K562 (cell line): ENCODE measurements at regions not wholly inside any gene's neighbourhood (a gene's known extent, or its start where the extent isn't known, plus 50 kb on each side); places are given as distances from the start of the nearest gene placed in this dataset.

Experiments used
- ATAC-seq: fragments of 200-7000 bp; cut with Tn5 transposase; 3 replicates; pipeline ENCODE4 v1.9.1; 2020; ENCODE audit warnings: moderate library complexity
- BruUV-seq: library from RNA; stranded (reverse); fragments of 400-500 nt; replicated peaks from 2 replicates; lab custom pipeline; 2021; lab: Mats Ljungman, UMichigan
- CTCF ChIA-PET: fragments of 300-600 bp; formaldehyde crosslinking; extraction: SDS; loops from one replicate; lab custom pipeline; 2021; ENCODE audit warnings: low intra/inter-chr PET ratio; lab: Yijun Ruan, JAX
- POLR2A ChIA-PET: fragments of 300-600, 350-650 bp; sonication (Branson Sonifier 250); formaldehyde crosslinking; extraction: SDS; loops from one replicate; lab custom pipeline; 2021; ENCODE audit warnings: antibody characterized with exemption, inconsistent platforms; lab: Yijun Ruan, JAX
- DNase-seq, 4 experiments: peaks; one replicate each; pipeline versions ENCODE4 v3.0.0 to v3.0.0-alpha.2; 2011 to 2018; ENCODE audit warnings: low spot score in 3 of 4, mixed read lengths in 3 of 4; ENCODE audit errors: extremely low read depth in 1 of 4
- FAIRE-seq: peaks from 2 replicates; lab custom pipeline; 2011; peaks lifted over from hg19 to GRCh38; lab: Jason Lieb, UNC
- H2AFZ ChIP-seq: 2 replicates; pipeline ENCODE4 v1.6.0; 2011; ENCODE audit warnings: low read depth, low read length, control low read depth, inconsistent platforms
- H3K27ac ChIP-seq: fragments of 200-600 bp; 3 replicates; pipeline ENCODE4 v1.8.0; 2011; ENCODE audit warnings: low read depth, mild to moderate bottlenecking, control low read depth, inconsistent platforms, low read length, moderate library complexity, mixed read lengths; ENCODE audit errors: extremely low read depth
- H3K27me3 ChIP-seq, 2 experiments: fragments of 300-600 bp in 1 of 2; 2 replicates in 1 of 2; 3 replicates in 1 of 2; pipeline versions ENCODE4 v1.6.0 to v1.8.0; 2011; ENCODE audit warnings: inconsistent platforms in 2 of 2, low read length in 2 of 2, mild to moderate bottlenecking in 1 of 2, mixed read lengths in 1 of 2, moderate library complexity in 1 of 2; ENCODE audit not compliant: control insufficient read depth in 2 of 2, insufficient read depth in 2 of 2
- H3K36me3 ChIP-seq: fragments of 300-600 bp; 3 replicates; pipeline ENCODE4 v1.8.0; 2011; ENCODE audit warnings: mild to moderate bottlenecking, low read length, inconsistent platforms; ENCODE audit not compliant: control insufficient read depth, insufficient read depth
- H3K4me1 ChIP-seq, 2 experiments: fragments of 200-600 bp in 1 of 2; replicated peaks in 1 of 2; 2 replicates in 1 of 2; 3 replicates in 1 of 2; pipeline versions ENCODE4 v1.5.1 to v1.8.0; 2011; ENCODE audit warnings: inconsistent platforms in 2 of 2, low read length in 2 of 2, mild to moderate bottlenecking in 1 of 2, mixed read lengths in 1 of 2, moderate library complexity in 1 of 2; ENCODE audit not compliant: control insufficient read depth in 2 of 2, insufficient read depth in 2 of 2
- H3K4me2 ChIP-seq: 2 replicates; pipeline ENCODE4 v1.6.1; 2011; ENCODE audit warnings: low read length, control low read depth, inconsistent platforms, mixed read lengths; ENCODE audit not compliant: insufficient read depth
- H3K4me3 ChIP-seq: fragments of 200-600 bp; sonication (generic), shearing (Covaris generic); 2 replicates; pipeline ENCODE4 v1.5.1; 2016; ENCODE audit warnings: control low read depth, inconsistent platforms
- H3K79me2 ChIP-seq: fragments of 200-600 bp; 3 replicates; pipeline ENCODE4 v1.8.0; 2011; ENCODE audit warnings: low read length, inconsistent platforms; ENCODE audit not compliant: control insufficient read depth, insufficient read depth
- H3K9ac ChIP-seq, 2 experiments: 2 replicates each; pipeline versions ENCODE4 v1.6.0 to v1.6.1; 2011; ENCODE audit warnings: low read depth in 2 of 2, low read length in 2 of 2, control low read depth in 1 of 2, inconsistent platforms in 1 of 2, mild to moderate bottlenecking in 1 of 2, mixed read lengths in 1 of 2; ENCODE audit not compliant: insufficient read depth in 1 of 2
- H3K9me1 ChIP-seq: one replicate; pipeline ENCODE4 v1.6.0; 2011; ENCODE audit warnings: inconsistent platforms, mild to moderate bottlenecking, low read length, moderate library complexity; ENCODE audit not compliant: control insufficient read depth, insufficient read depth
- H3K9me3 ChIP-seq: replicated peaks from 2 replicates; pipeline ENCODE4 v1.5.1; 2011; ENCODE audit warnings: low read depth, low read length, inconsistent platforms; ENCODE audit not compliant: control insufficient read depth, insufficient read depth
- H4K20me1 ChIP-seq: replicated peaks from 2 replicates; pipeline ENCODE4 v1.6.1; 2011; ENCODE audit warnings: low read length, inconsistent platforms, mixed read lengths; ENCODE audit not compliant: control insufficient read depth, insufficient read depth
- ARID4B ChIP-seq: sonication (generic); formaldehyde crosslinking; IDR thresholded peaks from 2 replicates; pipeline ENCODE4 v1.8.0; 2022; ENCODE audit warnings: mild to moderate bottlenecking, missing genetic modification reagents
- CBX8 ChIP-seq: fragments of 200-600 bp; sonication (generic); IDR thresholded peaks from 2 replicates; pipeline ENCODE4 v1.6.1; 2012; ENCODE audit warnings: borderline replicate concordance, mixed run types, low read depth, mild to moderate bottlenecking, moderate library complexity, mixed read lengths, low read length, control low read depth, inconsistent platforms; ENCODE audit not compliant: poor library complexity, severe bottlenecking; ENCODE audit errors: extremely low read depth
- CREB3 ChIP-seq: fragments of 450-650 bp; conservative IDR thresholded peaks from 2 replicates; pipeline ENCODE4 v1.6.1; 2016; ENCODE audit warnings: missing genetic modification characterization, low read depth, mild to moderate bottlenecking, missing compliant biosample characterization, moderate library complexity
- GATA2 ChIP-seq: sonication (generic); formaldehyde crosslinking; IDR thresholded peaks from 2 replicates; pipeline ENCODE4 v1.4.0; 2020; ENCODE audit warnings: mild to moderate bottlenecking, missing genetic modification reagents
- NFIC ChIP-seq: fragments of 450-650 bp; IDR thresholded peaks from 2 replicates; pipeline ENCODE4 v1.6.1; 2017; ENCODE audit warnings: mild to moderate bottlenecking, inconsistent platforms
- POLR2H ChIP-seq: IDR thresholded peaks from 2 replicates; pipeline ENCODE4 v1.6.1; 2016; ENCODE audit warnings: missing genetic modification characterization, low read depth, mild to moderate bottlenecking, control low read depth, missing compliant biosample characterization, moderate library complexity
- POLR3G ChIP-seq: IDR thresholded peaks from 2 replicates; pipeline ENCODE4 v1.6.1; 2011; ENCODE audit not compliant: insufficient read length, insufficient replicate concordance; ENCODE audit errors: extremely low read depth
- WGBS: fragments of 100-300 bp; shearing (Covaris generic); methylation state at CpG from one replicate; pipeline ENCODE4 v1.1.6; 2016; ENCODE audit warnings: low coverage, mixed read lengths; ENCODE audit not compliant: insufficient coverage; ENCODE audit errors: missing lambda C conversion rate; 5-methylcytosine and 5-hydroxymethylcytosine counted together
- in situ Hi-C: fragments of 300-500 bp; cut with MboI; formaldehyde crosslinking; loops from 4 replicates; pipeline ENCODE4 v1.15.0; 2018; ENCODE audit warnings: inconsistent platforms, mixed read lengths
- intact Hi-C: fragments of 100-400 bp; cut with micrococcal nuclease; formaldehyde crosslinking; loops from 2 replicates; pipeline ENCODE4 v1.14.2; 2022
- TF ChIP-seq, protein P1 (sequence below), 2 experiments: IDR thresholded peaks; 2 replicates each; pipeline ENCODE4 v1.6.1; 2012; ENCODE audit warnings: improper control_type of control experiment in 2 of 2, low read depth in 2 of 2, low read length in 2 of 2, borderline replicate concordance in 1 of 2
- TF ChIP-seq, protein P2 (sequence below): fragments of 450-650 bp; formaldehyde crosslinking; IDR thresholded peaks from 2 replicates; pipeline ENCODE4 v1.4.0; 2020; ENCODE audit warnings: mild to moderate bottlenecking

DNA sequence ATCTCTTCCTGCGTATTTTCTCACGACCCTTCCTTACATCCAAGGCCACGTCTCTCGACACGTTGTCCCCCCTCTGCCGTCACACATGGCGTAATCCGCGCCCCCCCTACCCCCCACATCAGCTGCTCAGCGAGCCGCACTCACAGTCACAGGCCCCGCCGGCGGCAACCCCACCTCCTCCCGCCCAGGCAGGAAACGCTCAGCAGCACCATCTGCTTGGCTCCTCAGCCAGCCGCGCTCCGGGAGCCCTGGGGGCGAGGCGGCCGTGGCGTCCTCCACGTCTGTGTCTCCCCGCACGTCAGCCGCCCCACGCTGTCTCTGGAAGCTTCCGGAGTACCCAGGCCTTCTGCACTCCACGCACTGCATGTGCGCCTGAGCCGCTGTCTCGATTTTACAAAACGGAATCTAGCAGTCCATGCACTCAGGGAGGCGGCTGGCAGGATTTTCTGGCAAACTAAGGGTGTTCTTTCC lies 64.6 kb downstream of the SIK1 start (continued):
- TF ChIP-seq CREB3, result no peak
- no peak for TF ChIP-seq NFIC
- no peak for TF ChIP-seq POLR3G
- no peak for TF ChIP-seq POLR2H (tag)

- FAIRE-seq (no peak), ATAC-seq (no peak), DNase-seq (no peak)
- BruUV-seq, result no TSS peak
- no peak overlapping the region for H3K4me2 ChIP-seq
- CTCF ChIA-PET, result no interaction called here
- POLR2A ChIA-PET, result interaction anchor here (0.5 to 1.4 kb wide), 2 partner anchors 11 to 1306 kb away, joined by 3 read pairs; no protein-coding TSS in a partner anchor
- no peak overlapping the region for H3K4me3 ChIP-seq
- H3K27ac ChIP-seq, result no peak overlapping the region
- in situ Hi-C loops (no loop called here), intact Hi-C loops (no loop called here)
- no peaks in the 10 kb centered on the region for H3K79me2 ChIP-seq
- H3K27me3 ChIP-seq, result peaks cover 77 to 96% of the 10 kb centered on the region in 2 experiments
- H4K20me1 ChIP-seq, result 0 out of 2 replicates have a peak, but pooled peaks cover 14% of the 10 kb centered on the region
- H3K9me1 ChIP-seq, result no peaks in the 10 kb centered on the region
- no peaks in the 10 kb centered on the region for H3K9me3 ChIP-seq
- H3K9ac ChIP-seq, result no peak overlapping the region; a peak in 1 of 4 replicates
- no peak overlapping the region for H2AFZ ChIP-seq
- no peaks in the 10 kb centered on the region for H3K36me3 ChIP-seq
- 2% methylated on average over 33 of the region's 35 CpGs for WGBS
- H3K4me1 ChIP-seq, result peaks cover 0 to 32% of the 10 kb centered on the region in 2 experiments; a peak in 3 of 5 replicates
- TF ChIP-seq, protein P1, sequence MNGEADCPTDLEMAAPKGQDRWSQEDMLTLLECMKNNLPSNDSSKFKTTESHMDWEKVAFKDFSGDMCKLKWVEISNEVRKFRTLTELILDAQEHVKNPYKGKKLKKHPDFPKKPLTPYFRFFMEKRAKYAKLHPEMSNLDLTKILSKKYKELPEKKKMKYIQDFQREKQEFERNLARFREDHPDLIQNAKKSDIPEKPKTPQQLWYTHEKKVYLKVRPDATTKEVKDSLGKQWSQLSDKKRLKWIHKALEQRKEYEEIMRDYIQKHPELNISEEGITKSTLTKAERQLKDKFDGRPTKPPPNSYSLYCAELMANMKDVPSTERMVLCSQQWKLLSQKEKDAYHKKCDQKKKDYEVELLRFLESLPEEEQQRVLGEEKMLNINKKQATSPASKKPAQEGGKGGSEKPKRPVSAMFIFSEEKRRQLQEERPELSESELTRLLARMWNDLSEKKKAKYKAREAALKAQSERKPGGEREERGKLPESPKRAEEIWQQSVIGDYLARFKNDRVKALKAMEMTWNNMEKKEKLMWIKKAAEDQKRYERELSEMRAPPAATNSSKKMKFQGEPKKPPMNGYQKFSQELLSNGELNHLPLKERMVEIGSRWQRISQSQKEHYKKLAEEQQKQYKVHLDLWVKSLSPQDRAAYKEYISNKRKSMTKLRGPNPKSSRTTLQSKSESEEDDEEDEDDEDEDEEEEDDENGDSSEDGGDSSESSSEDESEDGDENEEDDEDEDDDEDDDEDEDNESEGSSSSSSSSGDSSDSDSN (IDR thresholded peaks at IDR 0.05; ENCODE audit: borderline replicate concordance in 1 of 2, low read depth in 2 of 2, low read length in 2 of 2), result 0 out of 4 replicates have a peak, but pooled peaks of 1 of the 2 experiments have one; percentile 2
- peak; percentile 68 for TF ChIP-seq CBX8
- TF ChIP-seq ARID4B (CRISPR knock-in tag), result no peak
- TF ChIP-seq, protein P2, sequence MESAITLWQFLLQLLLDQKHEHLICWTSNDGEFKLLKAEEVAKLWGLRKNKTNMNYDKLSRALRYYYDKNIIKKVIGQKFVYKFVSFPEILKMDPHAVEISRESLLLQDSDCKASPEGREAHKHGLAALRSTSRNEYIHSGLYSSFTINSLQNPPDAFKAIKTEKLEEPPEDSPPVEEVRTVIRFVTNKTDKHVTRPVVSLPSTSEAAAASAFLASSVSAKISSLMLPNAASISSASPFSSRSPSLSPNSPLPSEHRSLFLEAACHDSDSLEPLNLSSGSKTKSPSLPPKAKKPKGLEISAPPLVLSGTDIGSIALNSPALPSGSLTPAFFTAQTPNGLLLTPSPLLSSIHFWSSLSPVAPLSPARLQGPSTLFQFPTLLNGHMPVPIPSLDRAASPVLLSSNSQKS (CRISPR knock-in tag), result no peak
- TF ChIP-seq GATA2 (CRISPR knock-in tag), result peak; percentile 27; the same call in 1 of the 2 replicates
Observed at GRCh38 chr21:43361493-43362296, 65.2 kb downstream of the SIK1 start.
